Body of pancreas (tissue), 4 donors: ENCODE measurements at regions not wholly inside any gene's neighbourhood (a gene's known extent, or its start where the extent isn't known, plus 50 kb on each side); places are given as distances from the start of the nearest gene placed in this dataset.
A peak's percentile ranks its signal among the peaks of the same experiment; 100 is the strongest.

Source experiments
- ATAC-seq: fragments of 150-250 bp; one replicate; pipeline ENCODE4 v1.9.1; 2016
- DNase-seq, 4 donors: peaks; one replicate each; pipeline ENCODE4 v3.0.0-alpha.2; 2019
- H3K27ac ChIP-seq, 4 donors: fragments of 200-600 bp; sonication (generic); 1 replicate in 3 of 4; 2 replicates in 1 of 4; pipeline versions ENCODE4 v1.5.1 to v1.6.1; 2016 to 2019; ENCODE audit warnings: mild to moderate bottlenecking in 1 of 4, mixed read lengths in 1 of 4, moderate library complexity in 1 of 4
- H3K27me3 ChIP-seq, 2 donors: fragments of 200-600 bp; sonication (generic); one replicate each; pipeline ENCODE4 v1.6.0; 2016; ENCODE audit warnings: mild to moderate bottlenecking in 1 of 2
- H3K36me3 ChIP-seq, 2 donors: fragments of 200-600 bp; sonication (generic); replicated peaks in 1 of 2; 2 replicates each; pipeline ENCODE4 v1.5.1; 2016; ENCODE audit warnings: low read depth in 2 of 2; ENCODE audit not compliant: insufficient read depth in 1 of 2
- H3K4me1 ChIP-seq: fragments of 200-600 bp; sonication (generic); one replicate; pipeline ENCODE4 v1.6.0; 2016
- H3K4me3 ChIP-seq, 2 donors: fragments of 200-600 bp; sonication (generic); 1 replicate in 1 of 2; 2 replicates in 1 of 2; pipeline ENCODE4 v1.5.1; 2016 to 2019
- H3K9me3 ChIP-seq, 3 donors: fragments of 200-600 bp; sonication (generic); 1 replicate in 2 of 3; 2 replicates in 1 of 3; pipeline ENCODE4 v1.5.1; 2016
- CTCF ChIP-seq, 7 experiments: fragments of 450-650 bp in 4 of 7; fragments of 200-600 bp in 3 of 7; sonication (generic) in 3 of 7; IDR thresholded peaks; one replicate each; pipeline ENCODE4 v1.5.1; 2016 to 2019; ENCODE audit warnings: antibody characterized with exemption in 7 of 7
- POLR2A ChIP-seq, 3 donors: fragments of 450-650 bp; IDR thresholded peaks; one replicate each; pipeline ENCODE4 v1.6.1; 2016; ENCODE audit warnings: antibody characterized with exemption in 3 of 3, mild to moderate bottlenecking in 2 of 3
- WGBS, 2 donors: methylation state at CpG; one replicate each; pipeline ENCODE4 v1.1.5; 2017; 5-methylcytosine and 5-hydroxymethylcytosine counted together
- intact Hi-C: fragments of 100-400 bp; cut with DNase I; formaldehyde crosslinking; loops from one replicate; pipeline ENCODE4 v1.15.1; 2023

DNA sequence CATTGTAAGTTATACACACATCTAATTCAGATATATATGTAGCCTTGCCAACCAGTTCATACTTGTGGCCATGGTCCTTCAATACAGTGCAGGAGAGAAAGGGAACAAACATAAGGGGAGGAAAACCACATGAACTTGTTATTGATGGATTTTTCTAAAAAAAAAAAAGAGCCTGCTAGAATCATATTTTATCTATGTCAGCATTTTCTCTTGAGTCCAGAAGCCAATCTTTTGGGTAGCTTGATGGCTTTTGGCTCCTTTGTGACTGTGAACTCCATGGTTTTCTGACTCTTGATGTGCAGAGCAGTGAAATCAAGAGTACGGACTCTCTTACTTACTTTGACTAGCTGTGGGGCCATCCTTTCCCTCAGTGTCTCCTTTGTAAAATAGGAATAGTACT, 197.4 kb upstream of the DPH6 start:
- Histone ChIP-seq H3K4me3 (no peak overlapping the region), H3K4me1 (no peaks in the 10 kb centered on the region), H3K36me3 (no peaks in the 10 kb centered on the region), H3K27ac (no peak overlapping the region), H3K9me3 (no peaks in the 10 kb centered on the region), H3K27me3 (no peaks in the 10 kb centered on the region)
- TF ChIP-seq POLR2A (IDR thresholded peaks at IDR 0.05) (no peak), CTCF (IDR thresholded peaks at IDR 0.05) (no peak)
- no peak for ATAC-seq
- WGBS, 2 donors: 94 to 95% methylated on average over 1 of the region's 1 CpG
- intact Hi-C loops: no loop called here
- no peak for DNase-seq

- no peaks in the 10 kb centered on the region for H3K4me1 ChIP-seq
- no peak overlapping the region for H3K4me3 ChIP-seq
- H3K27me3 ChIP-seq: no peaks in the 10 kb centered on the region
- TF ChIP-seq POLR2A (IDR thresholded peaks at IDR 0.05) (no peak), CTCF (IDR thresholded peaks at IDR 0.05) (no peak)
- intact Hi-C loops: no loop called here
- ATAC-seq (no peak), DNase-seq (no peak)
- no peaks in the 10 kb centered on the region for H3K9me3 ChIP-seq
- no peaks in the 10 kb centered on the region for H3K36me3 ChIP-seq
- no peak overlapping the region for H3K27ac ChIP-seq
Measured at GRCh38 chr15:35746121-35746520, 200.2 kb upstream of the DPH6 start.

DNA sequence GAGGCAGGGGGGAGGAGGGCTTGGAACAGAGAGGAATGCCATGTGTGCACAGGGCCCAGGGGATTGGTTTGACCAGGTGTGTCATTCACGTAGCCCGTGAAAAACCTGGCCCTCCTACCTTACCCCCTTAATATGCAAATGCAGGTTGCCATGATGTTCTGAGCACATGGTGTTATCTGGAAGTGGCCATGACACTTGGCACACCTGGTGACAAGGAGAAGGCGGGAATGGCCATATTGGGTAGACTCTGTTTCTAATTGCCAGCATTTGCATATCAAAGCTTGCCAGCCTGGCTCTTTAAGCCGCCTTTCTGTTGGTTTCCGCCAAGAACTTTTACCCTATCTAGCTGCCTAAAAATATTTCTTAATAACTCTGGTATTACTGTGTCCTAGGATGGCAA, 202.1 kb upstream of the DPH6 start:
- H3K27ac ChIP-seq: no peak overlapping the region
- ATAC-seq (no peak), DNase-seq (no peak)
- no peaks in the 10 kb centered on the region for H3K36me3 ChIP-seq
- H3K4me1 ChIP-seq: peaks cover 7% of the 10 kb centered on the region
- intact Hi-C loops: no loop called here
- 75 to 77% methylated on average over 5 of the region's 5 CpGs for WGBS, 2 donors
- no peaks in the 10 kb centered on the region for H3K9me3 ChIP-seq
- H3K27me3 ChIP-seq: no peaks in the 10 kb centered on the region
- no peak for TF ChIP-seq POLR2A (IDR thresholded peaks at IDR 0.05)
- TF ChIP-seq CTCF (IDR thresholded peaks at IDR 0.05): no peak
- H3K4me3 ChIP-seq: no peak overlapping the region

GRCh38 chr15:35750051-35750450, 204.1 kb upstream of the DPH6 start:
- peaks cover 7% of the 10 kb centered on the region for H3K4me1 ChIP-seq
- no peak overlapping the region for H3K4me3 ChIP-seq
- DNase-seq (no peak), ATAC-seq (no peak)
- no peaks in the 10 kb centered on the region for H3K27me3 ChIP-seq
- H3K27ac ChIP-seq: no peak overlapping the region
- H3K36me3 ChIP-seq: no peaks in the 10 kb centered on the region
- intact Hi-C loops: no loop called here
- no peak for TF ChIP-seq CTCF (IDR thresholded peaks at IDR 0.05)
- no peak for TF ChIP-seq POLR2A (IDR thresholded peaks at IDR 0.05)
- H3K9me3 ChIP-seq: no peaks in the 10 kb centered on the region

GRCh38 chr15:35751413-35752133, 205.6 kb upstream of the DPH6 start:
- Histone ChIP-seq H3K36me3 (no peaks in the 10 kb centered on the region), H3K27ac (no peak overlapping the region), H3K4me1 (peaks cover 7% of the 10 kb centered on the region), H3K9me3 (no peaks in the 10 kb centered on the region), H3K27me3 (no peaks in the 10 kb centered on the region), H3K4me3 (no peak overlapping the region)
- ATAC-seq (peak; percentile 90), DNase-seq (peak; percentile 75 to 80 (median 78))
- intact Hi-C loops: no loop called here
- 18 to 19% methylated on average over 14 of the region's 14 CpGs for WGBS, 2 donors
- peak; percentile 27 to 70 (median 66) for TF ChIP-seq CTCF (IDR thresholded peaks at IDR 0.05)
- no peak for TF ChIP-seq POLR2A (IDR thresholded peaks at IDR 0.05)
